Sigmoid colon (tissue), 6 donors: ENCODE measurements at regions not wholly inside any gene's neighbourhood (a gene's known extent, or its start where the extent isn't known, plus 50 kb on each side); places are given as distances from the start of the nearest gene placed in this dataset.

ENCODE experiments used
- DNase-seq: peaks from one replicate; pipeline ENCODE4 v3.0.0-alpha.2; 2019
- H3K27ac ChIP-seq, 4 donors: fragments of 200-600 bp; sonication (generic); one replicate each; pipeline ENCODE4 v1.5.1; 2016 to 2019; ENCODE audit warnings: mild to moderate bottlenecking in 1 of 4
- H3K27me3 ChIP-seq, 3 donors: fragments of 200-600 bp; sonication (generic); one replicate each; pipeline ENCODE4 v1.5.1; 2019; ENCODE audit warnings: mild to moderate bottlenecking in 1 of 3
- H3K36me3 ChIP-seq, 4 donors: fragments of 200-600 bp; sonication (generic); one replicate each; pipeline ENCODE4 v1.5.1; 2016 to 2019
- H3K4me1 ChIP-seq, 4 donors: fragments of 200-600 bp; sonication (generic); one replicate each; pipeline ENCODE4 v1.5.1; 2017 to 2019
- H3K4me3 ChIP-seq, 4 donors: fragments of 200-600 bp; sonication (generic); one replicate each; pipeline ENCODE4 v1.5.1; 2017 to 2019; ENCODE audit warnings: mild to moderate bottlenecking in 2 of 4, moderate library complexity in 1 of 4
- H3K9me3 ChIP-seq, 4 donors: fragments of 200-600 bp in 3 of 4; sonication (generic) in 3 of 4; one replicate each; pipeline versions ENCODE4 v1.5.1 to v1.6.1; 2013 to 2019
- EP300 ChIP-seq, 4 donors: sonication (generic); formaldehyde crosslinking; IDR thresholded peaks; one replicate each; pipeline ENCODE4 v1.6.1; 2017; ENCODE audit warnings: antibody characterized with exemption in 4 of 4
- POLR2A ChIP-seq, 2 donors: fragments of 450-650 bp; IDR thresholded peaks; one replicate each; pipeline ENCODE4 v1.6.1; 2016; ENCODE audit warnings: antibody characterized with exemption in 2 of 2, mild to moderate bottlenecking in 2 of 2, moderate library complexity in 2 of 2
- POLR2AphosphoS5 ChIP-seq, 4 donors: sonication (generic); formaldehyde crosslinking; IDR thresholded peaks; one replicate each; pipeline ENCODE4 v1.6.1; 2017; ENCODE audit warnings: antibody characterized with exemption in 4 of 4
- WGBS, 2 donors: extraction: QIAGEN DNeasy Blood & Tissue Kit; methylation state at CpG; one replicate each; pipeline ENCODE4 v1.1.7; 2013; 5-methylcytosine and 5-hydroxymethylcytosine counted together
- intact Hi-C: fragments of 100-400 bp; cut with DNase I; formaldehyde crosslinking; loops from one replicate; pipeline ENCODE4 v1.15.1; 2023
- TF ChIP-seq, protein P1 (sequence below), 4 experiments: fragments of 450-650 bp in 3 of 4; fragments of 200-600 bp in 1 of 4; IDR thresholded peaks; one replicate each; pipeline ENCODE4 v1.5.1; 2016 to 2019; ENCODE audit warnings: antibody characterized with exemption in 4 of 4, mild to moderate bottlenecking in 3 of 4, moderate library complexity in 2 of 4
- donor health status: healthy with polysubstance abuse.
- donor health status: healthy.

DNA sequence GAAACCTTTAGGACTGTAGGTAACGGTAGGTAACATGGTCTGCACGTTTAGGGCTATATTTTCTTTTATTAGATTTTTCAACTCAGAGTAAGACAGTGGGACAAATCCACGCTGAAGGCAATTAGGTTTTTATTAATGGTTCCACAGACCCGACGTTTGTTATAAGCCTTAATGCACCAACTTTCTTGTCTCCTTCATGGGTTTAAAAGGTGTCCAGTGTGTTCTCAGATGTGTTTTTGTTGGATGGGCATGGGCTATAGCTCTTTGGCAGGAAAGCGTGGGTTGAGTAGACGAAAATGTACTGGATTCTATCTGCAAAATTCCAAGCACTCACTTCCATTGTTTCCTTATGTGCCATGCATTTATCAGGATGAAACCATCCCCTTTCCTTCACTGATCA is 88.0 kb upstream of the SIM2 start:
- H3K4me1 ChIP-seq: no peaks in the 10 kb centered on the region
- intact Hi-C loops: no loop called here
- WGBS, 2 donors: 83 to 89% methylated on average over 7 of the region's 7 CpGs
- H3K4me3 ChIP-seq: no peak overlapping the region
- H3K36me3 ChIP-seq: no peaks in the 10 kb centered on the region
- no peak for DNase-seq
- H3K27ac ChIP-seq: no peak overlapping the region
- peaks cover 0 to 3% (median 0%) of the 10 kb centered on the region in 4 donors for H3K9me3 ChIP-seq
- H3K27me3 ChIP-seq: peaks cover 0 to 11% (median 0%) of the 10 kb centered on the region in 3 donors
- TF ChIP-seq, protein P1, sequence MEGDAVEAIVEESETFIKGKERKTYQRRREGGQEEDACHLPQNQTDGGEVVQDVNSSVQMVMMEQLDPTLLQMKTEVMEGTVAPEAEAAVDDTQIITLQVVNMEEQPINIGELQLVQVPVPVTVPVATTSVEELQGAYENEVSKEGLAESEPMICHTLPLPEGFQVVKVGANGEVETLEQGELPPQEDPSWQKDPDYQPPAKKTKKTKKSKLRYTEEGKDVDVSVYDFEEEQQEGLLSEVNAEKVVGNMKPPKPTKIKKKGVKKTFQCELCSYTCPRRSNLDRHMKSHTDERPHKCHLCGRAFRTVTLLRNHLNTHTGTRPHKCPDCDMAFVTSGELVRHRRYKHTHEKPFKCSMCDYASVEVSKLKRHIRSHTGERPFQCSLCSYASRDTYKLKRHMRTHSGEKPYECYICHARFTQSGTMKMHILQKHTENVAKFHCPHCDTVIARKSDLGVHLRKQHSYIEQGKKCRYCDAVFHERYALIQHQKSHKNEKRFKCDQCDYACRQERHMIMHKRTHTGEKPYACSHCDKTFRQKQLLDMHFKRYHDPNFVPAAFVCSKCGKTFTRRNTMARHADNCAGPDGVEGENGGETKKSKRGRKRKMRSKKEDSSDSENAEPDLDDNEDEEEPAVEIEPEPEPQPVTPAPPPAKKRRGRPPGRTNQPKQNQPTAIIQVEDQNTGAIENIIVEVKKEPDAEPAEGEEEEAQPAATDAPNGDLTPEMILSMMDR (IDR thresholded peaks at IDR 0.05): no peak
- TF ChIP-seq POLR2A (IDR thresholded peaks at IDR 0.05): no peak
- no peak for TF ChIP-seq EP300 (IDR thresholded peaks at IDR 0.05)
- TF ChIP-seq POLR2AphosphoS5 (IDR thresholded peaks at IDR 0.05): no peak

DNA sequence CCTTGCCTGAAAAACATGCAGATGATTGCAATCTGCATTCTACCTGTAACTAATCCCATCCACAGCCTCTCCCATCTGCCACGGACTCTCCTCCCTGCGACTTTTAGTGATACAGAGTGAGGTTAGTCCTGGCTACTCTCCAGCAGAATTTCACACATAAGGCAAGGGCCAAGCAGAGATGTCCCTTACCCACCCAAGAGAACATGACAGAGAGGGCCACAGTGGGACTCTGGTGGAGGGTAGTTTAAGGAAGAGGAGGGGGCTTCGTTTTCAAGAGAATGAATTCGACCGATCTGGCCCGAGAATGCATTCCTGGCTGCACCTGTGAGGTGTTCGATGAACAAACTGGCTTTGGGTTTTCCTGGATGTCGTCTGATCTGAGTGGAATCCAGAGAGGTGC is 87.5 kb upstream of the SIM2 start:
- no peak for DNase-seq
- Histone ChIP-seq H3K27me3 (peaks cover 0 to 9% (median 0%) of the 10 kb centered on the region in 3 donors), H3K36me3 (no peaks in the 10 kb centered on the region)

GRCh38 chr21:36613059-36613458 is 85.9 kb upstream of the SIM2 start:
- Histone ChIP-seq H3K4me1 (no peaks in the 10 kb centered on the region), H3K27me3 (peaks cover 0 to 4% (median 0%) of the 10 kb centered on the region in 3 donors), H3K9me3 (peaks cover 0 to 6% (median 2%) of the 10 kb centered on the region in 4 donors), H3K4me3 (no peak overlapping the region), H3K36me3 (no peaks in the 10 kb centered on the region), H3K27ac (no peak overlapping the region)
- TF ChIP-seq, protein P1 (IDR thresholded peaks at IDR 0.05): no peak
- TF ChIP-seq EP300 (IDR thresholded peaks at IDR 0.05) (no peak), POLR2A (IDR thresholded peaks at IDR 0.05) (no peak), POLR2AphosphoS5 (IDR thresholded peaks at IDR 0.05) (no peak)
- intact Hi-C loops: no loop called here
- 32 to 61% methylated on average over 10 of the region's 10 CpGs for WGBS, 2 donors
- no peak for DNase-seq

More for the DNA sequence above, 87.5 kb upstream of the SIM2 start:
- intact Hi-C loops: no loop called here
- Histone ChIP-seq H3K4me3 (no peak overlapping the region), H3K27ac (no peak overlapping the region), H3K9me3 (peaks cover 0 to 4% (median 1%) of the 10 kb centered on the region in 4 donors), H3K4me1 (no peaks in the 10 kb centered on the region)
- no peak for TF ChIP-seq POLR2A (IDR thresholded peaks at IDR 0.05)
- TF ChIP-seq POLR2AphosphoS5 (IDR thresholded peaks at IDR 0.05): no peak
- TF ChIP-seq, protein P1 (IDR thresholded peaks at IDR 0.05): no peak
- TF ChIP-seq EP300 (IDR thresholded peaks at IDR 0.05): no peak
- 76 to 85% methylated on average over 8 of the region's 8 CpGs for WGBS, 2 donors

DNA sequence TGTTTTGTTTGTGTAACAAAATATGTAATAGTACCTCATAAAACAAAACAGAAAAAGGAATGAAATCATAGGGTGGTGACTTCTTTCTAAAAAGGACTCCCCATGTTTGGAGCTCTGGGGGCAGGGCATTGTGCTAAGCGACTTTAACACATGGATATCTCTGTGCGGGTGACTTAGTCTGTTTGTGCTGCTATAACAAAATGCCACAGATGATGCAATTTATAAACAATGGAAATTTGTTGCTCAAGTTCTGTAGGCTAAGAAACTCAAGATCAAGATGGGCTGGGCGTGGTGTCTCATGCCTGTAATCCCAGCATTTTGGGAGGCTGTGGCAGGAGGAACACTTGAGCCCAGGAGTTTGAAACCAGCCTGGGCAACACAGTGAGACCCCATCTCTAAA is 85.4 kb upstream of the SIM2 start:
- 87 to 92% methylated on average over 3 of the region's 3 CpGs for WGBS, 2 donors
- Histone ChIP-seq H3K27me3 (peaks cover 0 to 4% (median 0%) of the 10 kb centered on the region in 3 donors), H3K4me1 (no peaks in the 10 kb centered on the region), H3K36me3 (no peaks in the 10 kb centered on the region), H3K4me3 (no peak overlapping the region), H3K27ac (no peak overlapping the region), H3K9me3 (peaks cover 0 to 6% (median 2%) of the 10 kb centered on the region in 4 donors)
- TF ChIP-seq, protein P1 (IDR thresholded peaks at IDR 0.05): no peak
- no peak for TF ChIP-seq POLR2A (IDR thresholded peaks at IDR 0.05)
- TF ChIP-seq POLR2AphosphoS5 (IDR thresholded peaks at IDR 0.05): no peak
- TF ChIP-seq EP300 (IDR thresholded peaks at IDR 0.05): no peak
- intact Hi-C loops: no loop called here
- DNase-seq: no peak
